Neutrophil (primary cell): ENCODE measurements at regions not wholly inside any gene's neighbourhood (a gene's known extent, or its start where the extent isn't known, plus 50 kb on each side); places are given as distances from the start of the nearest gene placed in this dataset.

ENCODE experiments used
- H3K27ac ChIP-seq: fragments of 200-600 bp; sonication (generic); 2 replicates; pipeline ENCODE4 v1.5.1; 2016; ENCODE audit warnings: mild to moderate bottlenecking, moderate library complexity
- H3K27me3 ChIP-seq: fragments of 200-600 bp; sonication (generic); 2 replicates; pipeline ENCODE4 v1.6.0; 2016; ENCODE audit warnings: mild to moderate bottlenecking
- H3K36me3 ChIP-seq: fragments of 200-600 bp; sonication (generic); 2 replicates; pipeline ENCODE4 v1.5.1; 2017
- H3K4me1 ChIP-seq, 2 experiments: fragments of 200-600 bp in 1 of 2; sonication (generic) in 1 of 2; 1 replicate in 1 of 2; 2 replicates in 1 of 2; pipeline versions ENCODE4 v1.5.1 to v1.6.1; 2013 to 2016; ENCODE audit warnings: low read depth in 1 of 2, low read length in 1 of 2, mild to moderate bottlenecking in 1 of 2, moderate library complexity in 1 of 2; ENCODE audit not compliant: control insufficient read depth in 1 of 2, insufficient read depth in 1 of 2
- H3K4me3 ChIP-seq, 2 experiments: fragments of 200-600 bp in 1 of 2; sonication (generic) in 1 of 2; 1 replicate in 1 of 2; 2 replicates in 1 of 2; pipeline ENCODE4 v1.5.1; 2013 to 2016; ENCODE audit warnings: low read depth in 1 of 2, low read length in 1 of 2, mild to moderate bottlenecking in 1 of 2, moderate library complexity in 1 of 2
- H3K9me3 ChIP-seq: fragments of 200-600 bp; sonication (generic); 2 replicates; pipeline ENCODE4 v1.5.1; 2016
- TF ChIP-seq, protein P1 (sequence below): fragments of 200-600 bp; sonication (generic); IDR thresholded peaks from 2 replicates; pipeline ENCODE4 v1.5.1; 2016; ENCODE audit warnings: antibody characterized with exemption

GRCh38 chr7:157061979-157062378 is 51.5 kb upstream of the MNX1 start:
- Histone ChIP-seq H3K27ac (no peak overlapping the region), H3K36me3 (no peaks in the 10 kb centered on the region), H3K9me3 (peaks cover 7% of the 10 kb centered on the region), H3K4me1 (peaks cover 26 to 29% of the 10 kb centered on the region in 2 experiments), H3K4me3 (no peak overlapping the region), H3K27me3 (no peaks in the 10 kb centered on the region)
- TF ChIP-seq, protein P1, sequence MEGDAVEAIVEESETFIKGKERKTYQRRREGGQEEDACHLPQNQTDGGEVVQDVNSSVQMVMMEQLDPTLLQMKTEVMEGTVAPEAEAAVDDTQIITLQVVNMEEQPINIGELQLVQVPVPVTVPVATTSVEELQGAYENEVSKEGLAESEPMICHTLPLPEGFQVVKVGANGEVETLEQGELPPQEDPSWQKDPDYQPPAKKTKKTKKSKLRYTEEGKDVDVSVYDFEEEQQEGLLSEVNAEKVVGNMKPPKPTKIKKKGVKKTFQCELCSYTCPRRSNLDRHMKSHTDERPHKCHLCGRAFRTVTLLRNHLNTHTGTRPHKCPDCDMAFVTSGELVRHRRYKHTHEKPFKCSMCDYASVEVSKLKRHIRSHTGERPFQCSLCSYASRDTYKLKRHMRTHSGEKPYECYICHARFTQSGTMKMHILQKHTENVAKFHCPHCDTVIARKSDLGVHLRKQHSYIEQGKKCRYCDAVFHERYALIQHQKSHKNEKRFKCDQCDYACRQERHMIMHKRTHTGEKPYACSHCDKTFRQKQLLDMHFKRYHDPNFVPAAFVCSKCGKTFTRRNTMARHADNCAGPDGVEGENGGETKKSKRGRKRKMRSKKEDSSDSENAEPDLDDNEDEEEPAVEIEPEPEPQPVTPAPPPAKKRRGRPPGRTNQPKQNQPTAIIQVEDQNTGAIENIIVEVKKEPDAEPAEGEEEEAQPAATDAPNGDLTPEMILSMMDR, result no peak

DNA sequence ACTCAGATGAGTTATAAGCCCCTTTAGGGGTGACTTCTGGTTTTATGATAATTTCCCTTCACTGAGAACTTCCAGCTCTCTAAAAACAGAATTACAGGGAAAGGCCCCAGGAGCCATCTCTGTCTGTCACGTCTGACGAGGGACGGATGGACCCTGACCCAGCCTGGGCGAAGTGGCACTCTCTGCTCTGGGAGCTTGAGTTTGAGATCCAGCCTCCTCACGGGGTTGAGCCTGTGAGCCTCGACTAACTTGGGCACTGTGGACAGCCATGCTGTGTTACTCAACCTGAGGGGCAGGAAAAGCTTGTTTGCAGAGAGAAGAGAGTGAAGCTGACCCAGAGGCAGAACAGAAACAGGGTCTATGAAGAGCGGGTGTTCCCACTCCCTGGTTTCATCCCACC is 54.6 kb upstream of the MNX1 start:
- no peak overlapping the region for H3K27ac ChIP-seq
- TF ChIP-seq, protein P1, result no peak

GRCh38 chr7:157072361-157072760 is 61.9 kb upstream of the MNX1 start:
- H3K27me3 ChIP-seq, result peaks cover 88% of the 10 kb centered on the region
- no peaks in the 10 kb centered on the region for H3K4me1 ChIP-seq
- TF ChIP-seq, protein P1, result no peak
- no peaks in the 10 kb centered on the region for H3K9me3 ChIP-seq
- no peak overlapping the region for H3K4me3 ChIP-seq
- no peak overlapping the region for H3K27ac ChIP-seq
- H3K36me3 ChIP-seq, result no peaks in the 10 kb centered on the region

More for the DNA sequence above, 54.6 kb upstream of the MNX1 start:
- Histone ChIP-seq H3K4me3 (no peak overlapping the region), H3K27me3 (peaks cover 19% of the 10 kb centered on the region), H3K9me3 (peaks cover 7% of the 10 kb centered on the region), H3K36me3 (no peaks in the 10 kb centered on the region), H3K4me1 (no peaks in the 10 kb centered on the region)

DNA sequence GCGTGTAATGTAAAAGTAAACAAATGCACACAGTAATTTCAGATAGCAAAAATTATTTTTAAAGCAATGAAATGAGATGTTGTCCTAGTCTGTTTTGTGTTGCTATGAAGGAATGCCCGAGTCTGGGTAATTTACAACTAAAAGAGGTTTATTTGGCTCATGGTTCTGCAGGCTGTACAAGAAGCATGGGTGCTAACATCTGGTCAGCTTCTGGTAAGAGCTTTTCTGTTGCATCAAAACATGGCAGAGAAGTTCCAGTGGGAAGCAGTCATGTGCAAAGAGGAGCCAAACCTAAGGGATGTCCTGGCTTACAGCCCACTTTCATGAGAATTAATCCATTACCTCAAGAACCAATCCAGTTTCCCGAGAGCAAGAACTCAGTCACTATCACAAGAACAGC is 62.9 kb upstream of the MNX1 start:
- TF ChIP-seq, protein P1, result no peak
- Histone ChIP-seq H3K27ac (no peak overlapping the region), H3K9me3 (no peaks in the 10 kb centered on the region), H3K4me3 (no peak overlapping the region), H3K27me3 (peaks cover 90% of the 10 kb centered on the region), H3K36me3 (no peaks in the 10 kb centered on the region), H3K4me1 (peaks cover 0 to 5% of the 10 kb centered on the region in 2 experiments)

- Histone ChIP-seq H3K27me3 (peaks cover 96% of the 10 kb centered on the region), H3K36me3 (no peaks in the 10 kb centered on the region), H3K4me1 (peaks cover 0 to 6% of the 10 kb centered on the region in 2 experiments)
These were observed 63.6 kb upstream of the MNX1 start for GRCh38 chr7:157073949-157074624.

More at GRCh38 chr7:157073949-157074624, 63.6 kb upstream of the MNX1 start:
- Histone ChIP-seq H3K4me3 (no peak overlapping the region), H3K27ac (no peak overlapping the region), H3K9me3 (no peaks in the 10 kb centered on the region)
- TF ChIP-seq, protein P1, result no peak
